HepG2 (cell line): ENCODE measurements at regions not wholly inside any gene's neighbourhood (a gene's known extent, or its start where the extent isn't known, plus 50 kb on each side); places are given as distances from the start of the nearest gene placed in this dataset.

ENCODE experiments used
- ATF7-NPFF ChIP-seq: sonication (generic); formaldehyde crosslinking; IDR thresholded peaks from 2 replicates; pipeline ENCODE4 v1.8.1; 2023; ENCODE audit warnings: mild to moderate bottlenecking, low read depth, missing genetic modification reagents, moderate library complexity
- SUZ12 ChIP-seq: fragments of 150-350 bp; IDR thresholded peaks from 2 replicates; pipeline ENCODE4 v1.6.1; 2014; ENCODE audit warnings: low read depth, low read length
- TCF7 ChIP-seq: sonication (generic); IDR thresholded peaks from 2 replicates; pipeline ENCODE4 v1.6.1; 2016; ENCODE audit warnings: antibody characterized with exemption, low read depth
- ZNF205 ChIP-seq: IDR thresholded peaks from 2 replicates; pipeline ENCODE4 v1.6.1; 2018; ENCODE audit warnings: missing biosample characterization, missing genetic modification reagents
- ZNF317 ChIP-seq: sonication (generic); formaldehyde crosslinking; IDR thresholded peaks from 2 replicates; pipeline ENCODE4 v1.5.0; 2020; ENCODE audit warnings: mild to moderate bottlenecking, missing genetic modification reagents
- ZNF501 ChIP-seq: sonication (generic); formaldehyde crosslinking; IDR thresholded peaks from 2 replicates; pipeline ENCODE4 v1.5.1; 2020; ENCODE audit warnings: mild to moderate bottlenecking, moderate library complexity, missing genetic modification reagents
- ZNF749 ChIP-seq: sonication (generic); formaldehyde crosslinking; IDR thresholded peaks from 2 replicates; pipeline ENCODE4 v1.8.0; 2022; ENCODE audit warnings: mild to moderate bottlenecking, missing genetic modification reagents, moderate library complexity, borderline replicate concordance
- TF ChIP-seq, protein P1 (sequence below): sonication (generic); formaldehyde crosslinking; IDR thresholded peaks from one replicate; pipeline ENCODE4 v1.5.1; 2020; ENCODE audit warnings: mild to moderate bottlenecking, missing genetic modification reagents; ENCODE audit errors: not compliant biosample characterization
- TF ChIP-seq, protein P2 (sequence below): sonication (generic); formaldehyde crosslinking; IDR thresholded peaks from 2 replicates; pipeline ENCODE4 v1.8.0; 2022; ENCODE audit warnings: mild to moderate bottlenecking, missing genetic modification reagents, moderate library complexity
- TF ChIP-seq, protein P3 (sequence below): sonication (generic); formaldehyde crosslinking; IDR thresholded peaks from 2 replicates; pipeline ENCODE4 v1.5.1; 2020; ENCODE audit warnings: mild to moderate bottlenecking, missing genetic modification reagents, borderline replicate concordance
- TF ChIP-seq, protein P4 (sequence below): IDR thresholded peaks from 2 replicates; pipeline ENCODE4 v1.6.1; 2016; ENCODE audit warnings: mild to moderate bottlenecking, missing biosample characterization, missing genetic modification reagents

GRCh38 chr16:21523411-21524067 is 75.8 kb upstream of the METTL9 start (continued):
- TF ChIP-seq, protein P1, sequence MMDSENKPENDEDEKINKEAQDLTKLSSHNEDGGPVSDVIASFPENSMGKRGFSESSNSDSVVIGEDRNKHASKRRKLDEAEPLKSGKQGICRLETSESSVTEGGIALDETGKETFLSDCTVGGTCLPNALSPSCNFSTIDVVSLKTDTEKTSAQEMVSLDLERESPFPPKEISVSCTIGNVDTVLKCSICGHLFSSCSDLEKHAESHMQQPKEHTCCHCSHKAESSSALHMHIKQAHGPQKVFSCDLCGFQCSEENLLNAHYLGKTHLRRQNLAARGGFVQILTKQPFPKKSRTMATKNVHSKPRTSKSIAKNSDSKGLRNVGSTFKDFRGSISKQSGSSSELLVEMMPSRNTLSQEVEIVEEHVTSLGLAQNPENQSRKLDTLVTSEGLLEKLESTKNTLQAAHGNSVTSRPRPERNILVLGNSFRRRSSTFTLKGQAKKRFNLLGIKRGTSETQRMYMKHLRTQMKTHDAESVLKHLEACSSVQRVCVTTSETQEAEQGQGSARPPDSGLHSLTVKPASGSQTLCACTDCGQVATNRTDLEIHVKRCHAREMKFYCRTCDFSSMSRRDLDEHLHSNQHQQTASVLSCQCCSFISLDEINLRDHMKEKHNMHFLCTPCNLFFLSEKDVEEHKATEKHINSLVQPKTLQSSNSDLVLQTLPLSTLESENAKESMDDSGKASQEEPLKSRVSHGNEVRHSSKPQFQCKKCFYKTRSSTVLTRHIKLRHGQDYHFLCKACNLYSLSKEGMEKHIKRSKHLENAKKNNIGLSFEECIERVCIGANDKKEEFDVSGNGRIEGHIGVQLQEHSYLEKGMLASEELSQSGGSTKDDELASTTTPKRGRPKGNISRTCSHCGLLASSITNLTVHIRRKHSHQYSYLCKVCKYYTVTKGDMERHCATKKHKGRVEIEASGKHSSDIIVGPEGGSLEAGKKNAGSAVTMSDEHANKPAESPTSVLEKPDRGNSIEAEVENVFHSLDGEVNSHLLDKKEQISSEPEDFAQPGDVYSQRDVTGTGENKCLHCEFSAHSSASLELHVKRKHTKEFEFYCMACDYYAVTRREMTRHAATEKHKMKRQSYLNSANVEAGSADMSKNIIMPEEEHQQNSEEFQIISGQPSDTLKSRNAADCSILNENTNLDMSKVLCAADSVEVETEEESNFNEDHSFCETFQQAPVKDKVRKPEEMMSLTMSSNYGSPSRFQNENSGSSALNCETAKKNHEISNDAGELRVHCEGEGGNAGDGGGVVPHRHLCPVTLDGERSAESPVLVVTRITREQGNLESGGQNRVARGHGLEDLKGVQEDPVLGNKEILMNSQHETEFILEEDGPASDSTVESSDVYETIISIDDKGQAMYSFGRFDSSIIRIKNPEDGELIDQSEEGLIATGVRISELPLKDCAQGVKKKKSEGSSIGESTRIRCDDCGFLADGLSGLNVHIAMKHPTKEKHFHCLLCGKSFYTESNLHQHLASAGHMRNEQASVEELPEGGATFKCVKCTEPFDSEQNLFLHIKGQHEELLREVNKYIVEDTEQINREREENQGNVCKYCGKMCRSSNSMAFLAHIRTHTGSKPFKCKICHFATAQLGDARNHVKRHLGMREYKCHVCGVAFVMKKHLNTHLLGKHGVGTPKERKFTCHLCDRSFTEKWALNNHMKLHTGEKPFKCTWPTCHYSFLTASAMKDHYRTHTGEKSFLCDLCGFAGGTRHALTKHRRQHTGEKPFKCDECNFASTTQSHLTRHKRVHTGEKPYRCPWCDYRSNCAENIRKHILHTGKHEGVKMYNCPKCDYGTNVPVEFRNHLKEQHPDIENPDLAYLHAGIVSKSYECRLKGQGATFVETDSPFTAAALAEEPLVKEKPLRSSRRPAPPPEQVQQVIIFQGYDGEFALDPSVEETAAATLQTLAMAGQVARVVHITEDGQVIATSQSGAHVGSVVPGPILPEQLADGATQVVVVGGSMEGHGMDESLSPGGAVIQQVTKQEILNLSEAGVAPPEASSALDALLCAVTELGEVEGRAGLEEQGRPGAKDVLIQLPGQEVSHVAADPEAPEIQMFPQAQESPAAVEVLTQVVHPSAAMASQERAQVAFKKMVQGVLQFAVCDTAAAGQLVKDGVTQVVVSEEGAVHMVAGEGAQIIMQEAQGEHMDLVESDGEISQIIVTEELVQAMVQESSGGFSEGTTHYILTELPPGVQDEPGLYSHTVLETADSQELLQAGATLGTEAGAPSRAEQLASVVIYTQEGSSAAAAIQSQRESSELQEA (CRISPR knock-in tag) = peak; percentile 79
- TF ChIP-seq, protein P2, sequence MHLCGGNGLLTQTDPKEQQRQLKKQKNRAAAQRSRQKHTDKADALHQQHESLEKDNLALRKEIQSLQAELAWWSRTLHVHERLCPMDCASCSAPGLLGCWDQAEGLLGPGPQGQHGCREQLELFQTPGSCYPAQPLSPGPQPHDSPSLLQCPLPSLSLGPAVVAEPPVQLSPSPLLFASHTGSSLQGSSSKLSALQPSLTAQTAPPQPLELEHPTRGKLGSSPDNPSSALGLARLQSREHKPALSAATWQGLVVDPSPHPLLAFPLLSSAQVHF (CRISPR knock-in tag) = no peak
- TF ChIP-seq ZNF205 (CRISPR knock-in tag) (0 out of 2 replicates have a peak, but pooled peaks have one; percentile 47), ZNF501 (CRISPR knock-in tag) (peak; percentile 77; the same call in 1 of the 2 replicates), ZNF317 (CRISPR knock-in tag) (0 out of 2 replicates have a peak, but pooled peaks have one; percentile 26), SUZ12 (no peak), ATF7-NPFF (peak; percentile 13; the same call in 1 of the 2 replicates), TCF7 (peak; percentile 49), ZNF749 (peak; percentile 65)
- TF ChIP-seq, protein P3, sequence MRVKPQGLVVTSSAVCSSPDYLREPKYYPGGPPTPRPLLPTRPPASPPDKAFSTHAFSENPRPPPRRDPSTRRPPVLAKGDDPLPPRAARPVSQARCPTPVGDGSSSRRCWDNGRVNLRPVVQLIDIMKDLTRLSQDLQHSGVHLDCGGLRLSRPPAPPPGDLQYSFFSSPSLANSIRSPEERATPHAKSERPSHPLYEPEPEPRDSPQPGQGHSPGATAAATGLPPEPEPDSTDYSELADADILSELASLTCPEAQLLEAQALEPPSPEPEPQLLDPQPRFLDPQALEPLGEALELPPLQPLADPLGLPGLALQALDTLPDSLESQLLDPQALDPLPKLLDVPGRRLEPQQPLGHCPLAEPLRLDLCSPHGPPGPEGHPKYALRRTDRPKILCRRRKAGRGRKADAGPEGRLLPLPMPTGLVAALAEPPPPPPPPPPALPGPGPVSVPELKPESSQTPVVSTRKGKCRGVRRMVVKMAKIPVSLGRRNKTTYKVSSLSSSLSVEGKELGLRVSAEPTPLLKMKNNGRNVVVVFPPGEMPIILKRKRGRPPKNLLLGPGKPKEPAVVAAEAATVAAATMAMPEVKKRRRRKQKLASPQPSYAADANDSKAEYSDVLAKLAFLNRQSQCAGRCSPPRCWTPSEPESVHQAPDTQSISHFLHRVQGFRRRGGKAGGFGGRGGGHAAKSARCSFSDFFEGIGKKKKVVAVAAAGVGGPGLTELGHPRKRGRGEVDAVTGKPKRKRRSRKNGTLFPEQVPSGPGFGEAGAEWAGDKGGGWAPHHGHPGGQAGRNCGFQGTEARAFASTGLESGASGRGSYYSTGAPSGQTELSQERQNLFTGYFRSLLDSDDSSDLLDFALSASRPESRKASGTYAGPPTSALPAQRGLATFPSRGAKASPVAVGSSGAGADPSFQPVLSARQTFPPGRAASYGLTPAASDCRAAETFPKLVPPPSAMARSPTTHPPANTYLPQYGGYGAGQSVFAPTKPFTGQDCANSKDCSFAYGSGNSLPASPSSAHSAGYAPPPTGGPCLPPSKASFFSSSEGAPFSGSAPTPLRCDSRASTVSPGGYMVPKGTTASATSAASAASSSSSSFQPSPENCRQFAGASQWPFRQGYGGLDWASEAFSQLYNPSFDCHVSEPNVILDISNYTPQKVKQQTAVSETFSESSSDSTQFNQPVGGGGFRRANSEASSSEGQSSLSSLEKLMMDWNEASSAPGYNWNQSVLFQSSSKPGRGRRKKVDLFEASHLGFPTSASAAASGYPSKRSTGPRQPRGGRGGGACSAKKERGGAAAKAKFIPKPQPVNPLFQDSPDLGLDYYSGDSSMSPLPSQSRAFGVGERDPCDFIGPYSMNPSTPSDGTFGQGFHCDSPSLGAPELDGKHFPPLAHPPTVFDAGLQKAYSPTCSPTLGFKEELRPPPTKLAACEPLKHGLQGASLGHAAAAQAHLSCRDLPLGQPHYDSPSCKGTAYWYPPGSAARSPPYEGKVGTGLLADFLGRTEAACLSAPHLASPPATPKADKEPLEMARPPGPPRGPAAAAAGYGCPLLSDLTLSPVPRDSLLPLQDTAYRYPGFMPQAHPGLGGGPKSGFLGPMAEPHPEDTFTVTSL = no peak
- TF ChIP-seq, protein P4, sequence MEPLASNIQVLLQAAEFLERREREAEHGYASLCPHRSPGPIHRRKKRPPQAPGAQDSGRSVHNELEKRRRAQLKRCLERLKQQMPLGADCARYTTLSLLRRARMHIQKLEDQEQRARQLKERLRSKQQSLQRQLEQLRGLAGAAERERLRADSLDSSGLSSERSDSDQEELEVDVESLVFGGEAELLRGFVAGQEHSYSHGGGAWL = peak; percentile 66; the same call in 1 of the 2 replicates
